Loucy (cell line): ENCODE measurements at regions not wholly inside any gene's neighbourhood (a gene's known extent, or its start where the extent isn't known, plus 50 kb on each side); places are given as distances from the start of the nearest gene placed in this dataset.

ENCODE experiments used
- H2AFZ ChIP-seq: fragments of 200-600 bp; sonication (generic); 2 replicates; pipeline ENCODE4 v1.6.0; 2016; ENCODE audit warnings: antibody characterized with exemption, mild to moderate bottlenecking, low read length, moderate library complexity
- H3F3A ChIP-seq: fragments of 200-600 bp; 2 replicates; pipeline ENCODE4 v1.6.0; 2016; ENCODE audit warnings: antibody characterized with exemption, low read depth, mild to moderate bottlenecking
- H3K27me3 ChIP-seq: fragments of 200-600 bp; sonication (generic); 2 replicates; pipeline ENCODE4 v1.6.1; 2014; ENCODE audit warnings: low read length, mild to moderate bottlenecking; ENCODE audit not compliant: insufficient read depth, poor library complexity, severe bottlenecking
- H3K36me3 ChIP-seq: fragments of 200-600 bp; sonication (generic); 2 replicates; pipeline ENCODE4 v1.6.1; 2016; ENCODE audit warnings: low read length; ENCODE audit not compliant: insufficient read depth
- H3K4me1 ChIP-seq: fragments of 200-600 bp; sonication (generic); 2 replicates; pipeline ENCODE4 v1.5.1; 2014; ENCODE audit warnings: low read length, mild to moderate bottlenecking; ENCODE audit not compliant: insufficient read depth, poor library complexity, severe bottlenecking
- H3K4me2 ChIP-seq: fragments of 200-600 bp; sonication (generic); 2 replicates; pipeline ENCODE4 v1.6.0; 2014; ENCODE audit warnings: antibody characterized with exemption, low read length, low read depth, mild to moderate bottlenecking; ENCODE audit not compliant: poor library complexity, severe bottlenecking
- H3K4me3 ChIP-seq: fragments of 200-600 bp; sonication (generic); 2 replicates; pipeline ENCODE4 v1.5.1; 2014; ENCODE audit warnings: low read length, mild to moderate bottlenecking, mixed read lengths; ENCODE audit not compliant: poor library complexity, severe bottlenecking
- H3K79me2 ChIP-seq: fragments of 200-600 bp; sonication (generic); 2 replicates; pipeline ENCODE4 v1.6.1; 2014; ENCODE audit warnings: low read length; ENCODE audit not compliant: insufficient read depth
- H3K9ac ChIP-seq: fragments of 200-600 bp; sonication (generic); 2 replicates; pipeline ENCODE4 v1.6.0; 2014; ENCODE audit warnings: mild to moderate bottlenecking, low read depth, low read length, moderate library complexity; ENCODE audit not compliant: poor library complexity, severe bottlenecking
- H3K9me2 ChIP-seq: fragments of 200-600 bp; sonication (generic); replicated peaks from 2 replicates; pipeline ENCODE4 v1.6.1; 2016; ENCODE audit warnings: low read depth, low read length, mixed read lengths
- H3K9me3 ChIP-seq: fragments of 200-600 bp; sonication (generic); 2 replicates; pipeline ENCODE4 v1.6.1; 2014; ENCODE audit warnings: mild to moderate bottlenecking, antibody characterized with exemption, low read length, low read depth; ENCODE audit not compliant: insufficient read depth
- H4K20me1 ChIP-seq: fragments of 200-600 bp; sonication (generic); 2 replicates; pipeline ENCODE4 v1.6.0; 2014; ENCODE audit warnings: antibody characterized with exemption, low read length, mild to moderate bottlenecking; ENCODE audit not compliant: insufficient read depth, poor library complexity, severe bottlenecking
- CTCF ChIP-seq: fragments of 200-600 bp; sonication (generic); conservative IDR thresholded peaks from 2 replicates; pipeline ENCODE4 v1.5.1; 2014; ENCODE audit warnings: mild to moderate bottlenecking, antibody characterized with exemption, low read length
- EZH2phosphoT487 ChIP-seq: fragments of 200-600 bp; IDR thresholded peaks from 2 replicates; pipeline ENCODE4 v1.6.1; 2018; ENCODE audit warnings: antibody characterized with exemption, mild to moderate bottlenecking, moderate library complexity, borderline replicate concordance

- H3K27me3 ChIP-seq = no peaks in the 10 kb centered on the region
- H3K4me1 ChIP-seq = no peaks in the 10 kb centered on the region
- no peaks in the 10 kb centered on the region for H3K36me3 ChIP-seq
- no peaks in the 10 kb centered on the region for H4K20me1 ChIP-seq
- no peaks in the 10 kb centered on the region for H3F3A ChIP-seq
- H3K4me3 ChIP-seq = no peak overlapping the region
- H3K9me3 ChIP-seq = no peaks in the 10 kb centered on the region; the same call in 1 of the 2 replicates
- no peaks in the 10 kb centered on the region for H3K79me2 ChIP-seq
- no peak overlapping the region for H3K4me2 ChIP-seq
- no peak overlapping the region for H2AFZ ChIP-seq
- no peak overlapping the region for H3K9ac ChIP-seq
- no peaks in the 10 kb centered on the region for H3K9me2 ChIP-seq
- TF ChIP-seq CTCF = no peak
- no peak for TF ChIP-seq EZH2phosphoT487
Observed at GRCh38 chr3:7793786-7794185, 707.8 kb upstream of the LMCD1 start.

- H3K9ac ChIP-seq = no peak overlapping the region
- H3K4me3 ChIP-seq = no peak overlapping the region
- H4K20me1 ChIP-seq = no peaks in the 10 kb centered on the region
- no peaks in the 10 kb centered on the region for H3F3A ChIP-seq
- TF ChIP-seq CTCF (no peak), EZH2phosphoT487 (no peak)
- no peaks in the 10 kb centered on the region for H3K79me2 ChIP-seq
- no peaks in the 10 kb centered on the region for H3K9me3 ChIP-seq
- no peaks in the 10 kb centered on the region for H3K4me1 ChIP-seq
- H3K4me2 ChIP-seq = no peak overlapping the region
- H3K36me3 ChIP-seq = no peaks in the 10 kb centered on the region
- no peak overlapping the region for H2AFZ ChIP-seq
- no peaks in the 10 kb centered on the region for H3K9me2 ChIP-seq
- H3K27me3 ChIP-seq = no peaks in the 10 kb centered on the region
Observed at GRCh38 chr3:7798276-7798675, 703.3 kb upstream of the LMCD1 start.

GRCh38 chr3:7800006-7800780, 701.4 kb upstream of the LMCD1 start:
- H4K20me1 ChIP-seq = no peaks in the 10 kb centered on the region
- 0 out of 2 replicates have a peak overlapping the region, but pooled peaks have one; percentile 48 for H2AFZ ChIP-seq
- no peaks in the 10 kb centered on the region for H3K79me2 ChIP-seq
- H3K9me3 ChIP-seq = no peaks in the 10 kb centered on the region
- H3F3A ChIP-seq = no peaks in the 10 kb centered on the region
- H3K36me3 ChIP-seq = no peaks in the 10 kb centered on the region
- H3K9me2 ChIP-seq = no peaks in the 10 kb centered on the region
- H3K4me2 ChIP-seq = no peak overlapping the region
- no peak overlapping the region for H3K4me3 ChIP-seq
- H3K4me1 ChIP-seq = no peaks in the 10 kb centered on the region
- TF ChIP-seq EZH2phosphoT487 (no peak), CTCF (peak; percentile 51)
- no peak overlapping the region for H3K9ac ChIP-seq
- no peaks in the 10 kb centered on the region for H3K27me3 ChIP-seq
